Immature natural killer cell (primary cell): ENCODE measurements at regions not wholly inside any gene's neighbourhood (a gene's known extent, or its start where the extent isn't known, plus 50 kb on each side); places are given as distances from the start of the nearest gene placed in this dataset.

ENCODE experiments used
- DNase-seq, 3 donors: peaks; one replicate each; pipeline ENCODE4 v3.0.0; 2022; ENCODE audit warnings: mixed read lengths in 1 of 3
- H3K27ac Mint-ChIP-seq, 6 donors: one replicate each; pipeline ENCODE4 v1.8.0; 2020; ENCODE audit warnings: mixed read lengths in 6 of 6, mild to moderate bottlenecking in 5 of 6, inconsistent platforms in 4 of 6, moderate library complexity in 3 of 6
- H3K27me3 Mint-ChIP-seq, 3 donors: one replicate each; pipeline ENCODE4 v1.8.0; 2020 to 2021; ENCODE audit warnings: low read depth in 3 of 3, mild to moderate bottlenecking in 3 of 3, mixed read lengths in 3 of 3, moderate library complexity in 3 of 3, inconsistent platforms in 1 of 3
- H3K36me3 Mint-ChIP-seq, 3 donors: one replicate each; pipeline ENCODE4 v1.8.0; 2020; ENCODE audit warnings: mixed read lengths in 3 of 3, inconsistent platforms in 2 of 3, mild to moderate bottlenecking in 2 of 3
- H3K4me1 Mint-ChIP-seq, 2 donors: one replicate each; pipeline ENCODE4 v1.8.0; 2020; ENCODE audit warnings: inconsistent platforms in 2 of 2, mild to moderate bottlenecking in 2 of 2, mixed read lengths in 2 of 2, moderate library complexity in 1 of 2
- H3K4me3 Mint-ChIP-seq, 5 donors: one replicate each; pipeline ENCODE4 v1.8.0; 2020; ENCODE audit warnings: mild to moderate bottlenecking in 5 of 5, mixed read lengths in 5 of 5, inconsistent platforms in 3 of 5, moderate library complexity in 3 of 5
- H3K9me3 Mint-ChIP-seq, 6 donors: one replicate each; pipeline ENCODE4 v1.8.0; 2020; ENCODE audit warnings: mild to moderate bottlenecking in 6 of 6, mixed read lengths in 6 of 6, inconsistent platforms in 4 of 6, moderate library complexity in 3 of 6

DNA sequence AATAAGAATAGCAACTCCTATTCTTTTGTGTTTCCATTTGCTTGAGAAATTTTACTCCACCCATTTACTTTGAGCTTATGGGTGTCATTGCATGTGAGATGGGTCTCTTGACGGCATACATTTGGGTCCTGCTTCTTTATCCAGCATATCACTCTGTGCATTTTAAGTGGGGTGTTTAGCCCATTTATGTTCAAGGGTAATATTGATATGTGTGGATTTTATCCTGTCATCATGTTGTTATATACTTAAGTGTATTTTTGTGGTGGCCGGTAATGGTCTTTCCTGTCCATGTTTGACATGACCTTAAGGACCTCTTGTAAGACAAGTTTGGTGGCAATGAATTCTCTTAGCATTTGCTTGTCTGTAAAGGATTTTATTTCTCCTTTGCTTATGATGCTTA, 100.1 kb downstream of the ATP23 start:
- H3K36me3 Mint-ChIP-seq = peaks cover 0 to 2% (median 0%) of the 10 kb centered on the region in 3 donors
- DNase-seq = no peak
- peaks cover 3 to 34% (median 8%) of the 10 kb centered on the region in 6 donors for H3K9me3 Mint-ChIP-seq
- H3K27ac Mint-ChIP-seq = no peak overlapping the region
- no peak overlapping the region for H3K4me3 Mint-ChIP-seq
- H3K27me3 Mint-ChIP-seq = peaks cover under 1 to 4% (median 2%) of the 10 kb centered on the region in 3 donors
- no peaks in the 10 kb centered on the region for H3K4me1 Mint-ChIP-seq

DNA sequence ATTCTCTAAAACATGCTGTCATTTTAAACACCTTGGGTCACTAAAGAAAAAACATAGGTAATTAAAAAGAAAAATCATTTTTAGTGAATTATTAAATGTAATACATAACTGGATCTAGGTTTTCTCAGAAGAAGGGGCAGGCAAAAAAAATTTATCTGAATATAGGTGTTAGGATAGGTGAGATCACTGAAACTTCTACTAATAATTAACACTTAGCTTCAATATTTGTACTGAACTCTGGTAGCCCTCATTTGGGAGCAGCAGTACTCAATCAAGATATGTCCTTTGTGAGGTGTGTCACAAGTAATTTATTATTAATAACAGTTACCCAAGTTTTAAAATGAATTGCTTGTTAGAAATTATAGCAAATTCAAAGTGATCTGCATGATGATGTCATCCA, 103.6 kb downstream of the ATP23 start:
- peaks cover 0 to 13% (median 5%) of the 10 kb centered on the region in 6 donors for H3K9me3 Mint-ChIP-seq
- no peaks in the 10 kb centered on the region for H3K36me3 Mint-ChIP-seq
- peaks cover 2 to 7% (median 7%) of the 10 kb centered on the region in 3 donors for H3K27me3 Mint-ChIP-seq
- no peak for DNase-seq
- H3K4me3 Mint-ChIP-seq = no peak overlapping the region
- no peaks in the 10 kb centered on the region for H3K4me1 Mint-ChIP-seq
- no peak overlapping the region for H3K27ac Mint-ChIP-seq

DNA sequence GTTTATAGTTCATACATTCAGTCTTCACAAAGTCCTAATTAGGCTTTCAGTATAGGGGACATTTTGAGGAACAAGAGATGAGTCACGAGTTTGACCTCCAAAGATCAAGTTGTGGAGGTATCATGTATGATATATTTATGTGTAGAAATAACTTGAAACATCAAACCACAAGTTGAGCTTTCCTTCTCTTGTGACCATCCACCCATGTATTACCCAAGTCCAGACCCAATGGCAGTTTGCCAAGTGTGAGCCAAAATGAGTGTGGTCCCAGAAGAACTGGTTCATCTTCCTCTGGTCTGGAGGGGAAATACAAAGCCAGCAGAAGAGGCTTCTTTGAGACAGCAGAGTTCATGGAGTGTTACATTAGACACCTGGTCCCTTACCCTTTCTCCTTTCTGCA, 104.9 kb downstream of the ATP23 start:
- Mint-ChIP-seq H3K27me3 (peaks cover 2 to 7% (median 7%) of the 10 kb centered on the region in 3 donors), H3K4me3 (no peak overlapping the region), H3K4me1 (no peaks in the 10 kb centered on the region), H3K9me3 (peaks cover 0 to 14% (median 8%) of the 10 kb centered on the region in 6 donors), H3K27ac (no peak overlapping the region), H3K36me3 (no peaks in the 10 kb centered on the region)
- DNase-seq = no peak

DNA sequence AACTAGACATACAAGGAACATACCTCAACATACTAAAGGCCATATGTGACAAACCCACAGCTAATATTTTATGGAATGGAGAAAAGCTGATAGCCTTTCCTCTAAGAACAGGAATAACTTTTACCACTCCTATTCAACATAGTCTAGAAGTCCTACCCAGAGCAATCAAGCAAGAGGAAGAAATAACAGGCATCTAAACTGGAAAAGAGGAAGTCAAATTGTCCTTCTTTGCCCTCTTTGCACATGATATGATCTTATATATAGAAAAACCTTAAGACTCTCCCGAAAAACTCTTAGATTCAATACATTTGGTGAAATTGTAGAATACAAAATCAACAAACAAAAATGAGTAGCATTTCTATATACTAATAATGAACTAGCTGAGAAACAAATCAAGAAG, 110.0 kb downstream of the ATP23 start:
- Mint-ChIP-seq H3K27ac (no peak overlapping the region), H3K9me3 (peaks cover 0 to 21% (median 13%) of the 10 kb centered on the region in 6 donors), H3K4me3 (no peak overlapping the region), H3K4me1 (no peaks in the 10 kb centered on the region), H3K27me3 (peaks cover 0 to 7% (median 6%) of the 10 kb centered on the region in 3 donors), H3K36me3 (peaks cover 0 to 5% (median 0%) of the 10 kb centered on the region in 3 donors)
- no peak for DNase-seq

DNA sequence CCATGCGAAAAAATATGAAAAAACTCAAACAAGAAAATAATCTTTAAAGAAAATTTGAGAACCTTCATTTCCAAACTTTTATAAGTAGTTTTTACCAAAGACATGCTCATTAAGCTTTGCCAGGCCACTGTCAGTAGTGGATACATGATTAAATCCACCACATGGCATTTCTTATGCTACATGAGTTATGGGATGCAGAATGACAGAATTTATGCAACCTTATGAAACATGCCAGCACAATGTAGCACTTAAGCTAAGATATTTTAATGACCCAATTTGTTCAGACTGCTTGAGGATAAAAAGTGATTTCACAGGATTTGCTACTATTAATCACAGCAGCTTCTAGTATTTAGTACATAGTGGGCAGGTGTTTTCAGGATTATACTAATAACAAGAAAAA, 123.3 kb downstream of the ATP23 start:
- Mint-ChIP-seq H3K4me3 (no peak overlapping the region), H3K36me3 (no peaks in the 10 kb centered on the region), H3K9me3 (peaks cover 0 to 5% (median 0%) of the 10 kb centered on the region in 6 donors), H3K27ac (no peak overlapping the region), H3K27me3 (peaks cover 4 to 5% (median 4%) of the 10 kb centered on the region in 3 donors), H3K4me1 (no peaks in the 10 kb centered on the region)
- DNase-seq = no peak

DNA sequence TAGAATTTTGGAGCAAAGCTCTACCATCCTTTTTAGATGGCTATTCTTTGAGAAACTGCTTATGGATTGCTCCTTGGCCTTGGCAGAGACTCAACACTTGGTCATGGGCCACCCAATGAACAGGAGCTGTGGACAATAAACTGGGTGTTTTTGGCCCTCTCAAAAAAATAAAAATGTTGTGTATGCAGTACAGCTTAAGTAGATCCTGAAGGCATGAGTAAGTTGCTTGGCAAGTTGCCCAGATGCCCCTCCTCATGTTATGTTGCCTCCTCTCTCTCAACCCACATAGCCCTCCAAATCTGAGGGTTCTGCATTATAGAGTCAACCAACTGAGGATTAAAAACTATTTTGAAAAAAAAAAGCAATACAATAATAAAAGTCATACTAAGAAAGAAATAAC, 124.9 kb downstream of the ATP23 start:
- no peaks in the 10 kb centered on the region for H3K9me3 Mint-ChIP-seq
- no peak overlapping the region for H3K27ac Mint-ChIP-seq
- no peaks in the 10 kb centered on the region for H3K4me1 Mint-ChIP-seq
- H3K4me3 Mint-ChIP-seq = no peak overlapping the region
- DNase-seq = no peak
- no peaks in the 10 kb centered on the region for H3K36me3 Mint-ChIP-seq
- H3K27me3 Mint-ChIP-seq = peaks cover 0 to 4% (median 3%) of the 10 kb centered on the region in 3 donors

DNA sequence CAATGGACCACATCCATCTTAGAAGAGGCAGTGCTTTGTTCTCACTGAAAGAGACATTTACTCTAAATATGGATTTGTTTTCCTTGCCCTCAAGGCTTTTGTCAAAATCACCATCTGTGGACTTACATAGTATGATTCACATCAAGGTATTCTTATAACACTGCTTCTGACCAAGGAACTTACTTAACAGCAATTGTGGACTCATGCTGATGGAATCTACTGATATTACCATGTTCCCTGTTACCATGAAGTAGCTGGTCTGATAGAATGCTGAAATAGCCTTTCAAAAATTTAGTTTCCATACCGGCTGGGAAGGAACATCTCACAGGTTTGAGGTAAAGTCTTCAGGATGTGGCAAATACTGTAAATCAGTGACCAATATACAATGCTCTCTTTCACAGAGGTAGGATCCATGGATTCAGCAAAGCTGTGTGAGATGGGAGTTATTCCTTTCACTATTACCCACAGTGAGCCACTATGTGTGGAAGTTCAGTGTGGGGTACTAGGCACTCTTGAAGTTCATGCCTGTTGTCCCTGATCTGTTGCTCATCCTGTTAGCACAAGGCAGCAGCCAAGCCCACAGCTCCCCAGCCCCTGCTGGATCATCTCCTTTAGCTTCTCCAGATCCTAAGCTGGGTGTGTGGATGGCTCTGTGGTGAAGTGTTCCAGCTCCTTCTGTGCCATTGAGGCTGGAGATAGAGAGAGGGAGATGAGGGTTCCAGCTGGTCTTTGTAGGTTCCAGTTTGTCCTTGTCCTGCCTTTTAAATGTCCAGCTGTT, 126.4 kb downstream of the ATP23 start:
- Mint-ChIP-seq H3K27me3 (peaks cover 0 to 3% (median 2%) of the 10 kb centered on the region in 3 donors), H3K4me3 (no peak overlapping the region), H3K4me1 (no peaks in the 10 kb centered on the region), H3K36me3 (no peaks in the 10 kb centered on the region), H3K9me3 (peaks cover 0 to 2% (median 0%) of the 10 kb centered on the region in 6 donors), H3K27ac (no peak overlapping the region)
- no peak for DNase-seq

DNA sequence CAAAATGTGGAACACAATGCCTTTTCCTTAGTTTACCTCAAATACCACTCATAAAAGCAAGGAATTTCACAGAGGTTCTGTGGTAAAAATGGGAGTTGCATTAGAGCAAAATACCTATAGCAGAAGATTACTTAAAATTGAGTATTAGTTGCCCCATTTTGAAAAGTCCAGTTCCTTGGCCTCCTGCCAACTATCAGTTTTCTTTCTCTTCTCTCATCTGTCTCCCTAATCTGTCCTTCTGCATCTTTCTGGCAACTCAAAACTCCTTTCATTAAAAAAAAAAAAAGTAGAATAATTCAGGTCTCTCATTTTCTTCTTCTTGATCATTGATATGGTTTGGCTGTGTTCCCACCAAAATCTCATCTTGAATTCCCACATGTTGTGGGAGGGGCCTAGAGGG, 127.3 kb downstream of the ATP23 start:
- no peaks in the 10 kb centered on the region for H3K36me3 Mint-ChIP-seq
- H3K4me1 Mint-ChIP-seq = no peaks in the 10 kb centered on the region
- H3K27me3 Mint-ChIP-seq = peaks cover 0 to 3% (median under 1%) of the 10 kb centered on the region in 3 donors

DNA sequence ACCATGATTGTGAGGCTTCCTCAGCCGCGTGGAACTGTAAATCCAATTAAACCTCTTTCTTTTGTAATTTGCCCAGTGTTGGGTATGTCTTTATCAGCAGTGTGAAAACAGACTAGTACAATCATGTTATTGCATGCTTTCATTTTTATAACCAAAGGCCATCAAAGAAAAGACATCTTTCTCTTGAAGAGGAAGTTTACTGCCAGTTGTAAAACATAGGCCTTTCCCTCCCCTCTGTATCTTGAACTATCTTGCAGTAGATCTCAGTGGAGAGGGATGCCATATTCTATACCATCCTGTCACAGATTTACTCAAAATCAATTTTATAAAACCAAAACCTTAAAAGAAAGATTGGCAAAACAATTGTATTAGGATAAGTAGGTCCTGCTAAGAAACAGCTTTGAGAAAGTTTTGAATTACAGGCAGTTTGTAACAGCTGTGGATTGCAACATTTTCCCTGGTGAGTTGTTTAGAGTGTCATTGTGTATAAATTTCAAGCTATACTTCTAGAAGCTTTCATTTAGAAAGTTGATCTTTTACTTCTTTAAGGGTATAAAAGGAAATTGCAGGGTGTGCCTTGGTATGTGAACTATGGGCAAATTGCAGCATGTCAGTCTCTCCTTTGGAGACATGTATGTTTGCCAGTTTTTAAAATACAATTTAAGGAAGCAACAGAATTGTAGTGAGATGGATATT, 128.0 kb downstream of the ATP23 start:
- peaks cover 0 to 4% (median 2%) of the 10 kb centered on the region in 6 donors for H3K9me3 Mint-ChIP-seq
- no peak overlapping the region for H3K27ac Mint-ChIP-seq
- DNase-seq = no peak
- H3K4me1 Mint-ChIP-seq = no peaks in the 10 kb centered on the region
- H3K36me3 Mint-ChIP-seq = no peaks in the 10 kb centered on the region
- no peak overlapping the region for H3K4me3 Mint-ChIP-seq
- H3K27me3 Mint-ChIP-seq = peaks cover 0 to 5% (median 2%) of the 10 kb centered on the region in 3 donors

More for the DNA sequence above, 127.3 kb downstream of the ATP23 start:
- H3K27ac Mint-ChIP-seq = no peak overlapping the region
- DNase-seq = no peak
- peaks cover 0 to 2% (median 0%) of the 10 kb centered on the region in 6 donors for H3K9me3 Mint-ChIP-seq
- H3K4me3 Mint-ChIP-seq = no peak overlapping the region

DNA sequence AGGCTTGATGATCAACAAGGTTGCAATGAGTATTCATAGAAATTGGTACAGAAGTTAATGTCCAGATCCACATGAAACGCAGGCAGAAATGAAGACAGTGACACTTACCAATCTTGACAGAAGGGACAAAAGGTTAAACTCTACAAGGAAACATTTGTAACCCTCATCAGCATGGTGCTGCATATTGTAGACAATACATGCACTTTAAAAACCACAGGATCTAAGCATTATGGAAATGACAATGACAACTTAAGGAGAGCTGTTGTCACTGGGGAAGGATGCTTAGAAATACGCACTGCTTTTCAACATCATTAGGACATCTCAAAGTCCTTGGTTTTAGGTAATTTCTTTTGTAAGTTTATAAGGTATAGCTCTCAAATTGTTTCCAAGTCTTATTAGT, 130.6 kb downstream of the ATP23 start:
- Mint-ChIP-seq H3K4me1 (no peaks in the 10 kb centered on the region), H3K27me3 (peaks cover 0 to 7% (median 2%) of the 10 kb centered on the region in 3 donors), H3K4me3 (no peak overlapping the region), H3K9me3 (peaks cover 0 to 5% (median 4%) of the 10 kb centered on the region in 6 donors), H3K36me3 (no peaks in the 10 kb centered on the region), H3K27ac (no peak overlapping the region)
- DNase-seq = no peak

DNA sequence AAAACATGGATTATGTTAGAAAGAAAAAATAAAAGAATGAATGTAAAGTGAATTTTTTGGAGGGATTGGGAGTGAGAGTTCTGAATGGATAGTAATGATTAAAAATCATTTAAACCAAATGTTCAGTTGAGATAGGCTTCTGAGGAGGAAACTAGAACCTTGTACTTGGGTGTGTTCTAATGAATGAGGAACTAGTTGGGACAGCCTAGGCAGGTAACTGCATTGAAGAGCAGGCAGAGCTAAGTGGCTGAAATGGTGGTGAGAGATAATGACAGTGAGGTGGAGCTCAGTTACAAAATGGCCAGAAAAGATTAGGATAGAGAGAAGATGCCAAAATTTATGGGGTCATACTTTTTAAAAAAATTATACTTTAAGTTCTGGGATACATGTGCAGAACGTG, 132.9 kb downstream of the ATP23 start:
- H3K4me1 Mint-ChIP-seq = no peaks in the 10 kb centered on the region
- H3K27me3 Mint-ChIP-seq = peaks cover 0 to 7% (median 2%) of the 10 kb centered on the region in 3 donors
- no peak overlapping the region for H3K4me3 Mint-ChIP-seq
- DNase-seq = no peak
- H3K36me3 Mint-ChIP-seq = no peaks in the 10 kb centered on the region
- H3K27ac Mint-ChIP-seq = no peak overlapping the region
- peaks cover 0 to 5% (median 4%) of the 10 kb centered on the region in 6 donors for H3K9me3 Mint-ChIP-seq

DNA sequence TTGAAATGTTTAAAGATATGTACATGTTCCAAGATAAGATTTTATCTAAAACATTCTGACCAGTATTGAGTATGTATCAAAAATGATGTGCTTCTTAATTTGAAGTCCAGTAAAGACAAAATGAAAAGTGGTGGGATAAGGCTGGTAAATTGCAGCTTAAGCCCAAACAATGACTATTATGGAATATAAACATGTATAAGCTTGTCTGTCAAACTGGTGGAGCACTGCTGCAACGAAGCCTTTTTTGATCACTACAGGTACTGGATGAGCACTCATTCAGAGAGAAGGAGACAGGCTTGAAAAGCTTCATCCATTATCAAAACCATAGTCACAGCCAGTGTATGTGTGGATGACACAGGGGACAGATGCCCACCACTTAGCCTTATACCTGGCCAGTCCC, 138.4 kb downstream of the ATP23 start:
- Mint-ChIP-seq H3K4me1 (no peaks in the 10 kb centered on the region), H3K27ac (no peak overlapping the region), H3K9me3 (peaks cover 0 to 2% (median 0%) of the 10 kb centered on the region in 6 donors), H3K4me3 (no peak overlapping the region), H3K27me3 (peaks cover 0 to 6% (median 3%) of the 10 kb centered on the region in 3 donors), H3K36me3 (no peaks in the 10 kb centered on the region)
- no peak for DNase-seq

DNA sequence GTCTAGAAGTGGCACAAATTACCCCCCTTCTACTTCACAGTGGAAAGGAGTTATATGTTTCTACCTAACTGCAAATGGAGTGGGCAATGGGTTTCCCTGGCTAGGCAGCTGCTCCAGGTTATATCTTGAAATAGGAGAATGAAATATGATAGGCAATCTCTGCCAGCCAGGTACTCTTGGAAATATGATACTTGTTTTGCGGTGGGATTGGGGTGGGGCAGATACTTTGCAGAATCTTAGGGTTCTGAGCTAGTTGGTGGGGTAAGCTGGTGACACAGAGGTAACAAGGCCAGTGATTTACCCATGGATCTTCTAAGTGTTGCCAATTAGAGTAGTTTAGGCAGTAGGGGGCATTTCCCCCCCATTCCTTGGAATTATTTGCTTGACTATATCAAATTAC, 140.1 kb downstream of the ATP23 start:
- Mint-ChIP-seq H3K27me3 (peaks cover 3 to 8% (median 5%) of the 10 kb centered on the region in 3 donors), H3K4me1 (no peaks in the 10 kb centered on the region), H3K36me3 (no peaks in the 10 kb centered on the region), H3K4me3 (no peak overlapping the region), H3K27ac (no peak overlapping the region), H3K9me3 (no peaks in the 10 kb centered on the region)
- DNase-seq = no peak

DNA sequence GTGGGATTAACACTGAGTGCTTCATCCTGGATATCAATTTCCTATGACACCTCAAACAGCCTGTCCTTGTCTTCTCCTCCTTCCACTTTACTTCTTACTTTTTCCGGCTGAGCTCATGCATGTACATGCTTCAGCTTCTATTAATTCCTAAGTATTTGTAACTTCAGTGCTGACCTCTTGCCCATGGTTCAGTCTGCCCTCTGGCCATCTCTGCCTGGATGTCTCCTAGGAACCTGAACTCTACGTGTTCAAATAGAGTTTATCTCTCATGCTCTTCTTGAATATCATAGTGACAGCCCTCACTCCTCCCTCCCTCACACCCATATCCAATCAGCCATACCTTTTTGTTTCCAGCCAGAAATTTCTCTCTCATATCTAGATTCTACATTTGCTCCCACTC, 141.6 kb downstream of the ATP23 start:
- H3K4me3 Mint-ChIP-seq = no peak overlapping the region

More for the DNA sequence above, 141.6 kb downstream of the ATP23 start:
- H3K4me1 Mint-ChIP-seq = no peaks in the 10 kb centered on the region
- H3K27me3 Mint-ChIP-seq = peaks cover 3 to 6% (median 5%) of the 10 kb centered on the region in 3 donors
- H3K36me3 Mint-ChIP-seq = no peaks in the 10 kb centered on the region
- no peak for DNase-seq
- no peak overlapping the region for H3K27ac Mint-ChIP-seq
- peaks cover 0 to 3% (median 0%) of the 10 kb centered on the region in 6 donors for H3K9me3 Mint-ChIP-seq
